ENCODE measurements at regions not wholly inside any gene's neighbourhood (a gene's known extent, or its start where the extent isn't known, plus 50 kb on each side); places are given as distances from the start of the nearest gene placed in this dataset.

GRCh38 chr7:49125246-49125645 lies 200.9 kb downstream of the CDC14C start:
- no peak for DNase-seq (ENCODE audit: low read depth)
- TF ChIP-seq, protein P1, sequence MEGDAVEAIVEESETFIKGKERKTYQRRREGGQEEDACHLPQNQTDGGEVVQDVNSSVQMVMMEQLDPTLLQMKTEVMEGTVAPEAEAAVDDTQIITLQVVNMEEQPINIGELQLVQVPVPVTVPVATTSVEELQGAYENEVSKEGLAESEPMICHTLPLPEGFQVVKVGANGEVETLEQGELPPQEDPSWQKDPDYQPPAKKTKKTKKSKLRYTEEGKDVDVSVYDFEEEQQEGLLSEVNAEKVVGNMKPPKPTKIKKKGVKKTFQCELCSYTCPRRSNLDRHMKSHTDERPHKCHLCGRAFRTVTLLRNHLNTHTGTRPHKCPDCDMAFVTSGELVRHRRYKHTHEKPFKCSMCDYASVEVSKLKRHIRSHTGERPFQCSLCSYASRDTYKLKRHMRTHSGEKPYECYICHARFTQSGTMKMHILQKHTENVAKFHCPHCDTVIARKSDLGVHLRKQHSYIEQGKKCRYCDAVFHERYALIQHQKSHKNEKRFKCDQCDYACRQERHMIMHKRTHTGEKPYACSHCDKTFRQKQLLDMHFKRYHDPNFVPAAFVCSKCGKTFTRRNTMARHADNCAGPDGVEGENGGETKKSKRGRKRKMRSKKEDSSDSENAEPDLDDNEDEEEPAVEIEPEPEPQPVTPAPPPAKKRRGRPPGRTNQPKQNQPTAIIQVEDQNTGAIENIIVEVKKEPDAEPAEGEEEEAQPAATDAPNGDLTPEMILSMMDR (IDR thresholded peaks at IDR 0.05; ENCODE audit: insufficient read depth, low read depth, low read length, missing control alignments), result no peak
- no peak overlapping the region for H3K4me3 ChIP-seq (ENCODE audit: low read length)

DNA sequence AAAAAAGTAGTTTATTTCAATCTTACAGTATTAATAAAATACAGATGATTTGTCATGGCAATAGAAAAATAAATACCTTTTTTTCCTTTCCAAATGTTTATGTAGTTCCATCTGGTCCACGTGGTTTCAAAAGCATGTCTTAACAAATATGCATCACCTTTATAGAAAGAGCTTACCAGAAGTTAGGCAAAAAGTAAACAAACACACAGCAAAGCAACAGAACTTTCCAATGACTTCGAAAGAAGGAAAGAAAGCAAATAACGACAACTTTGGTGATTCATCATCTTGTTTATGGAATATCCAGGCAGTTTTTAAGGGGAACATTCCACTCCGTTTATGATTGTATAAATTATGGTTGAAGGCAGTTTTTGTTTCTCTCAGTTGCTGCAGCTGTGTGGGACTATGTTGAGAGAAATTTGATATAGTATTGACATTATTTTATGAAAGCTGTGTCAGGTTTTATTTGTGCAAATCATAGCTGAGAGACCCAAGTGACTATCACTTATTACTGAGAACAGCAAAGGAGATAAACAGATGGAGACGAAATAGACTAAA lies 203.1 kb downstream of the CDC14C start:
- no peak for DNase-seq (ENCODE audit: low read depth)
- H3K4me3 ChIP-seq (ENCODE audit: low read length), result no peak overlapping the region
- TF ChIP-seq, protein P1 (IDR thresholded peaks at IDR 0.05; ENCODE audit: insufficient read depth, low read depth, low read length, missing control alignments), result no peak

- no peak overlapping the region for H3K4me3 ChIP-seq (ENCODE audit: low read length)
- no peak for DNase-seq (ENCODE audit: low read depth)
- TF ChIP-seq, protein P1 (IDR thresholded peaks at IDR 0.05; ENCODE audit: insufficient read depth, low read depth, low read length, missing control alignments), result no peak
Measured at GRCh38 chr7:49137978-49138377, 213.6 kb downstream of the CDC14C start.

GRCh38 chr7:49150486-49150885 lies 226.1 kb downstream of the CDC14C start:
- TF ChIP-seq, protein P1 (IDR thresholded peaks at IDR 0.05; ENCODE audit: insufficient read depth, low read depth, low read length, missing control alignments), result no peak
- no peak for DNase-seq (ENCODE audit: low read depth)
- H3K4me3 ChIP-seq (ENCODE audit: low read length), result no peak overlapping the region

DNA sequence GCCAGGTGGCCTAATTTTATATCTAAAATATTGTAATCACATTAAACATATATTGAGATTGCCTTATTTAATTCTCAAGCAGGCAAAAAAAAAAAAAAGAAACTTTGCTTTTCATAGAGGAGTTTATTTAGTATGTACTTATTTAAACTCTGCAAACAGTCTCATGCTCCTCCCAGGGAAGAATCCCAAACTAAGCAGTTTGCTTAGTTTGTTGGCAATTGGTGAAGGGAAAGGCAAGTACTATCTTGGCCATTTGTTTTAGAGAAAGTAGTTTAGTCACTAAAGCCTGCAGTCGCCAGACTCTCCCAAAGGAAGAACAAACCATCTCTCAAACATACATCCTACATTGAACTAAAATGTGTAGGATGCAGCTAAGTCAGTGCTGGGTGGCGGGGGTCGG lies 226.8 kb downstream of the CDC14C start:
- DNase-seq (ENCODE audit: low read depth), result no peak
- no peak overlapping the region for H3K4me3 ChIP-seq (ENCODE audit: low read length)
- TF ChIP-seq, protein P1 (IDR thresholded peaks at IDR 0.05; ENCODE audit: insufficient read depth, low read depth, low read length, missing control alignments), result no peak

GRCh38 chr7:49158321-49158720 lies 234.0 kb downstream of the CDC14C start:
- no peak for DNase-seq (ENCODE audit: low read depth)
- TF ChIP-seq, protein P1 (IDR thresholded peaks at IDR 0.05; ENCODE audit: insufficient read depth, low read depth, low read length, missing control alignments), result no peak
- no peak overlapping the region for H3K4me3 ChIP-seq (ENCODE audit: low read length)

DNA sequence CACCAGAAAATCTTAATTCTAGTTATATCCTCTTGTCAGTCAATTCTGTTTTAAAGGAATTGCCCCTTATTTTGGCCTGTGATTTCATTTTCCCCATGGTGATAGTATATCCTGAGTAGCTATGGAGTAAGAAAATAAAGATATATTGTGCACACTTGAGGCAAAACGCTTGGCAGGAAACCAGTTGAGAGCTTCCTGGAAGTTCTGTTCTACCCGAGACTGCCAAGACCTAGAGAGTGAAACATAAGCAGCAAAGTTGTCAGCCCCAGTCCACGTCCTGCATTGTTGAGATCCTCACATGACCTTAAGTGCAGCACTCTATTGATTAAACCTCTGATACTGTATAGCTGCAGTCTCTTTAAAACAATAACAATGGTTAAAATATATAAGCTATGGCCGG lies 235.2 kb downstream of the CDC14C start:
- no peak overlapping the region for H3K4me3 ChIP-seq (ENCODE audit: low read length)
- TF ChIP-seq, protein P1 (IDR thresholded peaks at IDR 0.05; ENCODE audit: insufficient read depth, low read depth, low read length, missing control alignments), result no peak
- DNase-seq (ENCODE audit: low read depth), result no peak

All from epithelial cell of esophagus (primary cell).